Mesenchymal stem cell (in vitro differentiated cells and primary cell): ENCODE measurements at regions not wholly inside any gene's neighbourhood (a gene's known extent, or its start where the extent isn't known, plus 50 kb on each side); places are given as distances from the start of the nearest gene placed in this dataset.

Experiments
- DNase-seq: peaks from one replicate; pipeline ENCODE4 v3.0.0-alpha.2; 2013
- H2AFZ ChIP-seq: one replicate; pipeline ENCODE4 v1.6.1; 2013; ENCODE audit warnings: low read depth, mild to moderate bottlenecking, control low read depth, inconsistent platforms, low read length, moderate library complexity
- H2AK5ac ChIP-seq: 2 replicates; pipeline ENCODE4 v1.6.1; 2013; ENCODE audit warnings: low read length, moderate library complexity, mild to moderate bottlenecking, inconsistent platforms; ENCODE audit not compliant: severe bottlenecking
- H2BK120ac ChIP-seq: one replicate; pipeline ENCODE4 v1.6.1; 2013; ENCODE audit warnings: low read depth, mild to moderate bottlenecking, inconsistent platforms, low read length, moderate library complexity
- H2BK12ac ChIP-seq, 2 experiments: one replicate each; pipeline ENCODE4 v1.6.1; 2013; ENCODE audit warnings: inconsistent platforms in 2 of 2, low read length in 2 of 2, mild to moderate bottlenecking in 2 of 2, moderate library complexity in 2 of 2, control low read depth in 1 of 2
- H2BK15ac ChIP-seq: one replicate; pipeline ENCODE4 v1.6.1; 2013; ENCODE audit warnings: mild to moderate bottlenecking, low read depth, inconsistent platforms; ENCODE audit not compliant: poor library complexity, severe bottlenecking
- H2BK5ac ChIP-seq: 2 replicates; pipeline ENCODE4 v1.6.1; 2013; ENCODE audit warnings: low read depth, mild to moderate bottlenecking, low read length, control low read depth, inconsistent platforms; ENCODE audit not compliant: poor library complexity, severe bottlenecking
- H3K14ac ChIP-seq, 2 experiments: one replicate each; pipeline ENCODE4 v1.6.1; 2013; ENCODE audit warnings: inconsistent platforms in 2 of 2, low read length in 2 of 2, control low read depth in 1 of 2, mild to moderate bottlenecking in 1 of 2, moderate library complexity in 1 of 2
- H3K18ac ChIP-seq, 2 experiments: one replicate each; pipeline ENCODE4 v1.6.1; 2013; ENCODE audit warnings: inconsistent platforms in 2 of 2, low read length in 2 of 2, control low read depth in 1 of 2, low read depth in 1 of 2, mild to moderate bottlenecking in 1 of 2
- H3K23ac ChIP-seq, 2 experiments: one replicate each; pipeline ENCODE4 v1.6.1; 2013; ENCODE audit warnings: inconsistent platforms in 2 of 2, low read length in 2 of 2, mild to moderate bottlenecking in 2 of 2, moderate library complexity in 2 of 2, control low read depth in 1 of 2
- H3K27ac ChIP-seq: 2 replicates; pipeline ENCODE4 v1.5.1; 2013; ENCODE audit warnings: mild to moderate bottlenecking, moderate library complexity, low read length, control low read depth, inconsistent platforms; ENCODE audit not compliant: poor library complexity, severe bottlenecking
- H3K27me3 ChIP-seq, 2 experiments: 2 replicates each; pipeline versions ENCODE4 v1.6.1 to v1.7.0; 2013; ENCODE audit warnings: low read length in 2 of 2, mild to moderate bottlenecking in 2 of 2, moderate library complexity in 2 of 2, control low read depth in 1 of 2, inconsistent platforms in 1 of 2; ENCODE audit not compliant: control insufficient read depth in 1 of 2, insufficient read depth in 1 of 2
- H3K36me3 ChIP-seq, 2 experiments: 2 replicates each; pipeline versions ENCODE4 v1.6.1 to v1.7.0; 2013; ENCODE audit warnings: low read length in 2 of 2, control low read depth in 1 of 2, inconsistent platforms in 1 of 2, low read depth in 1 of 2, mild to moderate bottlenecking in 1 of 2; ENCODE audit not compliant: insufficient read depth in 2 of 2, control insufficient read depth in 1 of 2
- H3K4ac ChIP-seq, 2 experiments: one replicate each; pipeline ENCODE4 v1.6.1; 2013; ENCODE audit warnings: inconsistent platforms in 2 of 2, low read length in 2 of 2, mild to moderate bottlenecking in 2 of 2, moderate library complexity in 2 of 2, control low read depth in 1 of 2, low read depth in 1 of 2
- H3K4me1 ChIP-seq: 2 replicates; pipeline ENCODE4 v1.6.1; 2013; ENCODE audit warnings: low read depth, low read length, control low read depth; ENCODE audit not compliant: control insufficient read depth, insufficient read depth
- H3K4me2 ChIP-seq: 2 replicates; pipeline ENCODE4 v1.6.1; 2013; ENCODE audit warnings: low read length, mild to moderate bottlenecking, inconsistent platforms; ENCODE audit not compliant: poor library complexity, severe bottlenecking
- H3K4me3 ChIP-seq, 2 experiments: 2 replicates each; pipeline versions ENCODE4 v1.5.1 to v1.7.0; 2013; ENCODE audit warnings: low read length in 2 of 2, mild to moderate bottlenecking in 2 of 2, control low read depth in 1 of 2, low read depth in 1 of 2; ENCODE audit not compliant: insufficient read depth in 1 of 2
- H3K79me1 ChIP-seq: replicated peaks from 2 replicates; pipeline ENCODE4 v1.6.1; 2013; ENCODE audit warnings: mild to moderate bottlenecking, control low read depth, low read length, inconsistent platforms; ENCODE audit not compliant: poor library complexity, severe bottlenecking
- H3K9ac ChIP-seq: 2 replicates; pipeline ENCODE4 v1.7.0; 2013; ENCODE audit warnings: mild to moderate bottlenecking, low read length, moderate library complexity
- H3K9me3 ChIP-seq: 2 replicates; pipeline ENCODE4 v1.7.0; 2013; ENCODE audit warnings: mild to moderate bottlenecking, low read length; ENCODE audit not compliant: control insufficient read depth
- H4K8ac ChIP-seq: one replicate; pipeline ENCODE4 v1.6.1; 2013; ENCODE audit warnings: inconsistent platforms, mild to moderate bottlenecking, low read length, moderate library complexity
- H4K91ac ChIP-seq: one replicate; pipeline ENCODE4 v1.6.1; 2013; ENCODE audit warnings: mild to moderate bottlenecking, low read length, inconsistent platforms
- WGBS: methylation state at CpG from one replicate; pipeline ENCODE4 v1.1.7; 2013; ENCODE audit warnings: mixed read lengths; 5-methylcytosine and 5-hydroxymethylcytosine counted together

GRCh38 chr6:12506159-12506558 lies 210.4 kb upstream of the PHACTR1 start:
- no peak overlapping the region for H2BK5ac ChIP-seq
- no peak overlapping the region for H2BK12ac ChIP-seq
- H3K4me3 ChIP-seq, result no peak overlapping the region
- no peak overlapping the region for H3K9ac ChIP-seq
- no peak overlapping the region for H3K4ac ChIP-seq
- no peak overlapping the region for H3K18ac ChIP-seq
- H3K36me3 ChIP-seq, result no peaks in the 10 kb centered on the region
- no peak overlapping the region for H4K91ac ChIP-seq
- no peaks in the 10 kb centered on the region for H3K27me3 ChIP-seq
- no peak for DNase-seq
- H3K14ac ChIP-seq, result no peak overlapping the region
- no peaks in the 10 kb centered on the region for H3K79me1 ChIP-seq
- H3K4me2 ChIP-seq, result no peak overlapping the region
- no peak overlapping the region for H2BK15ac ChIP-seq
- H2AFZ ChIP-seq, result no peak overlapping the region
- no peaks in the 10 kb centered on the region for H3K9me3 ChIP-seq
- no peak overlapping the region for H4K8ac ChIP-seq
- 100% methylated on average over 1 of the region's 2 CpGs for WGBS
- H3K27ac ChIP-seq, result no peak overlapping the region
- H2AK5ac ChIP-seq, result no peak overlapping the region
- H3K23ac ChIP-seq, result no peak overlapping the region
- no peaks in the 10 kb centered on the region for H3K4me1 ChIP-seq
- H2BK120ac ChIP-seq, result no peak overlapping the region

GRCh38 chr6:12507636-12508035 lies 208.9 kb upstream of the PHACTR1 start:
- no peak for DNase-seq
- no peak overlapping the region for H3K14ac ChIP-seq
- no peak overlapping the region for H4K91ac ChIP-seq
- WGBS, result 79% methylated on average over 2 of the region's 3 CpGs
- no peak overlapping the region for H3K4me2 ChIP-seq
- H3K4me3 ChIP-seq, result no peak overlapping the region
- H3K9ac ChIP-seq, result no peak overlapping the region
- H3K4ac ChIP-seq, result no peak overlapping the region
- H2AFZ ChIP-seq, result no peak overlapping the region
- no peaks in the 10 kb centered on the region for H3K9me3 ChIP-seq
- H2BK15ac ChIP-seq, result no peak overlapping the region
- H4K8ac ChIP-seq, result no peak overlapping the region
- no peak overlapping the region for H2BK12ac ChIP-seq
- no peak overlapping the region for H3K18ac ChIP-seq
- no peaks in the 10 kb centered on the region for H3K4me1 ChIP-seq
- no peaks in the 10 kb centered on the region for H3K36me3 ChIP-seq
- no peak overlapping the region for H3K27ac ChIP-seq
- H2BK5ac ChIP-seq, result no peak overlapping the region
- no peaks in the 10 kb centered on the region for H3K79me1 ChIP-seq
- no peak overlapping the region for H2BK120ac ChIP-seq
- no peaks in the 10 kb centered on the region for H3K27me3 ChIP-seq
- H3K23ac ChIP-seq, result no peak overlapping the region
- no peak overlapping the region for H2AK5ac ChIP-seq

- no peak overlapping the region for H2AK5ac ChIP-seq
- no peak overlapping the region for H2BK12ac ChIP-seq
- H3K9ac ChIP-seq, result no peak overlapping the region
- H3K79me1 ChIP-seq, result no peaks in the 10 kb centered on the region
- H3K23ac ChIP-seq, result no peak overlapping the region
- no peak for DNase-seq
- no peaks in the 10 kb centered on the region for H3K4me1 ChIP-seq
- no peak overlapping the region for H4K91ac ChIP-seq
- no peak overlapping the region for H3K4ac ChIP-seq
- H3K4me3 ChIP-seq, result no peak overlapping the region
- H2BK5ac ChIP-seq, result no peak overlapping the region
- H3K4me2 ChIP-seq, result no peak overlapping the region
- H2BK15ac ChIP-seq, result no peak overlapping the region
- no peak overlapping the region for H3K14ac ChIP-seq
- no peak overlapping the region for H4K8ac ChIP-seq
- H3K18ac ChIP-seq, result no peak overlapping the region
- no peaks in the 10 kb centered on the region for H3K9me3 ChIP-seq
- H2AFZ ChIP-seq, result no peak overlapping the region
- H3K36me3 ChIP-seq, result no peaks in the 10 kb centered on the region
- 94% methylated on average over 3 of the region's 4 CpGs for WGBS
- no peak overlapping the region for H3K27ac ChIP-seq
- H2BK120ac ChIP-seq, result no peak overlapping the region
- H3K27me3 ChIP-seq, result no peaks in the 10 kb centered on the region
These were observed 208.0 kb upstream of the PHACTR1 start for GRCh38 chr6:12508553-12508952.

- H3K79me1 ChIP-seq, result no peaks in the 10 kb centered on the region
These were observed 207.5 kb upstream of the PHACTR1 start for GRCh38 chr6:12509060-12509459.

More at GRCh38 chr6:12509060-12509459, 207.5 kb upstream of the PHACTR1 start:
- no peak overlapping the region for H2BK120ac ChIP-seq
- H3K14ac ChIP-seq, result no peak overlapping the region
- no peak overlapping the region for H2BK12ac ChIP-seq
- no peaks in the 10 kb centered on the region for H3K36me3 ChIP-seq
- H3K9me3 ChIP-seq, result no peaks in the 10 kb centered on the region
- no CpG with 5 or more reads among the region's 1 CpG for WGBS
- no peak overlapping the region for H4K8ac ChIP-seq
- no peaks in the 10 kb centered on the region for H3K27me3 ChIP-seq
- no peak overlapping the region for H3K18ac ChIP-seq
- H2BK5ac ChIP-seq, result no peak overlapping the region
- DNase-seq, result no peak
- H3K4me3 ChIP-seq, result no peak overlapping the region
- no peak overlapping the region for H2AFZ ChIP-seq
- no peak overlapping the region for H2AK5ac ChIP-seq
- H2BK15ac ChIP-seq, result no peak overlapping the region
- H3K9ac ChIP-seq, result no peak overlapping the region
- H4K91ac ChIP-seq, result no peak overlapping the region
- no peaks in the 10 kb centered on the region for H3K4me1 ChIP-seq
- no peak overlapping the region for H3K27ac ChIP-seq
- H3K23ac ChIP-seq, result no peak overlapping the region
- no peak overlapping the region for H3K4ac ChIP-seq
- no peak overlapping the region for H3K4me2 ChIP-seq
